GM23338 (cell line): ENCODE measurements at regions not wholly inside any gene's neighbourhood (a gene's known extent, or its start where the extent isn't known, plus 50 kb on each side); places are given as distances from the start of the nearest gene placed in this dataset.

Experiments
- CTCF ChIP-seq, 2 experiments: fragments of 200-600 bp in 1 of 2; sonication (generic) in 1 of 2; conservative IDR thresholded peaks; 2 replicates each; pipeline versions ENCODE4 v1.5.1 to v1.6.1; 2016 to 2017; ENCODE audit warnings: antibody characterized with exemption in 2 of 2, low read depth in 2 of 2, mild to moderate bottlenecking in 2 of 2, moderate library complexity in 1 of 2
- JUNB ChIP-seq: IDR thresholded peaks from one replicate; pipeline ENCODE4 v1.6.1; 2016; ENCODE audit warnings: antibody characterized with exemption; ENCODE audit not compliant: unreplicated experiment
- POLR2AphosphoS5 ChIP-seq: IDR thresholded peaks from 2 replicates; pipeline ENCODE4 v1.6.1; 2016; ENCODE audit warnings: antibody characterized with exemption, low read depth

DNA sequence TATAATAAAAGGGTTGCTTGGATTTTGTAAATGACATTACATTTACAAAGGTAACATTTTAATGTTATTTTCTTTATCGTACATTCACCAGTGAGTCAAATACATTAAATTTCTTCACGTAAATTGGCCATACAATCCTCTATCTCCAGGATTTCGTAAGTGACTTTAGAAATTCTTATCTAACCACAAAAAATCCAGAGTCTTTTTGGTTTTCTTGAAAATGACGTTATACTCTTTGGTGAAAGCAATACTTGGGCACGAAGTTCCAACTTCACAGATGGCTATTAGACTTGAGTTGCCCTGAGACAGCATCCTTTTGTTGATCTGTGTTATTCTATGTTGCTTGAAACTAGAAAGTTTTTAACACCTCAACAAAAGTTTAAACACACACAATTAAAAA is 87.4 kb upstream of the CDH10 start:
- TF ChIP-seq CTCF (conservative IDR thresholded peaks at IDR 0.05; ENCODE audit: low read depth in 2 of 2) = no peak
- TF ChIP-seq JUNB = no peak
- no peak for TF ChIP-seq POLR2AphosphoS5
